HG03103 (cell line): ENCODE measurements at regions not wholly inside any gene's neighbourhood (a gene's known extent, or its start where the extent isn't known, plus 50 kb on each side); places are given as distances from the start of the nearest gene placed in this dataset.
"Not testable (repeated sequence)": the region's sequence is repeated elsewhere in the genome, so short reads cannot be mapped to it uniquely, and the experiment has no call there.

Experiments
- ATAC-seq: cut with Tn5 transposase; IDR thresholded peaks from one replicate; pipeline ENCODE4 v1.9.1; 2021; ENCODE audit warnings: low read depth; ENCODE audit not compliant: unreplicated experiment

DNA sequence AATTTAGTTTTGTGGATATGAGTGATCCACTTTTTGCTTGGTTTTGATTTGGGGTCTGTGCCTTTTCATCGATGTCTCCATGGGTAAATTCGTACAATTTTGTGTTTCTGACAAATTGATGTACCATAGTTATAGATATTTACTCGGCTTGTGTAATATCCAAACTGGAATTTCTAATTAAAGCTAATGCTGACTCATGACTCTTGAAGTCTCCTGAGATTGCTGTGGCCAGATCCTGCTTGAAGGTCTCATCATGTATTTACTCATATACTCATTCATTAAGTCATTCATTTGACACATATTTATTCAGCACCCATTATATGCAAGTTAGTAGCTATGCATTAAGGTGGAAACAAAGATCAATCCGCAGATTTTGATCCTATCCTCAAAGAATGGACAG lies 423.2 kb downstream of the RWDD3 start:
- no peak for ATAC-seq

DNA sequence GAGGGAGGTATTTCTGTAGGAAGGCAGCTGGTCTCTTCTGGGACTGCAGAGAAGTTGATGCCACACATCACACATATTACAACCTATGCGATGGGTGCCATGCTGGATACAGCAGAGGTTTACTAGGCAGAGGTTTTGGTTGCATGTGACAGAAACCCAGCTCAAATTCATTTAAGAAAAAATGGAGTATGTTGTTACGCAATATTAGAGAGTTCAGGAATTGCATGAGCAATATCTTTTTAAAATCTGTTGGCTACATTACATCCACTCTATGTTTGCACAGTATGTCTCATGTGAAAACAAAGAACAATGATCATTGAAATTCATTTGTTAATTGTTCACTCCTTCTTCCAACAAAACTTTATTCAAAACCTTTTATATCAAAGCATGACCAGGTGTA lies 425.2 kb downstream of the RWDD3 start:
- ATAC-seq = no peak

DNA sequence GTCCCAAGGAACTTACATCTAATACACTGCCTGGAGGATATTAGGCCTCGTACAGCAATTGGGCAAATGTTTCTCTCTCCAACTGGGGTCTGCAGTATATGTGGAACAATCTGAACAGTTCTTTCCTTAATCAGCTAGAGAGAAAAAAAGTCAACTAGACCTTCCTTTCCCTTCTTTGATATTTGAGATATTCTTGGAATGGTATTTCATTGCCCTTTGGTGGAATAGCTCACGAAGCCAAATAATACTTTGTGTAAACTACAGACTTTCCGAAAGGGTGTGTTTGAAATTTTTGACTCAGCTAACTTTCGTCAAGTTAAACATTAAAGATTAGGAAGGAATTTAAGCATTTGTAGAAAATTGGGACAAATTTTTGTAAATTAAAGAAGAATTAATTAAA lies 425.6 kb downstream of the RWDD3 start:
- no peak for ATAC-seq

DNA sequence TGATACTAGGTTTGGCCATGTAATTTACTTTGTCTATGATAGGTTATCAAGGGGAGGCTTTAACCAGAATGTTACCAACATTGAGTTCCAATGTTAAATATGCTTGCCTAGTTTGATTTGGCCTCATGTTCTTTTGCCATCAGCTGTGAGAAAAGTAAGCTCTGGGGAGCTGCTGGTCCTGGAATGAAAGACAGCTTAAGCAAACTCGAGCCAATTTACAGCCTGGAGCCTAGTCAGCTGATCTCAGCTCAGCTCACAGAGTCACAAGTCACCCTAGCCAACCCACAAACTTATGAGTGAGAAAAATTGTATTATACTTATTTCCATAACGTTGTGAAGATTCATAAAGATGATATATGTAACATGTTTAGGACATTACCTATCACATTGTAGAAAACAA lies 426.7 kb downstream of the RWDD3 start:
- ATAC-seq = no peak

DNA sequence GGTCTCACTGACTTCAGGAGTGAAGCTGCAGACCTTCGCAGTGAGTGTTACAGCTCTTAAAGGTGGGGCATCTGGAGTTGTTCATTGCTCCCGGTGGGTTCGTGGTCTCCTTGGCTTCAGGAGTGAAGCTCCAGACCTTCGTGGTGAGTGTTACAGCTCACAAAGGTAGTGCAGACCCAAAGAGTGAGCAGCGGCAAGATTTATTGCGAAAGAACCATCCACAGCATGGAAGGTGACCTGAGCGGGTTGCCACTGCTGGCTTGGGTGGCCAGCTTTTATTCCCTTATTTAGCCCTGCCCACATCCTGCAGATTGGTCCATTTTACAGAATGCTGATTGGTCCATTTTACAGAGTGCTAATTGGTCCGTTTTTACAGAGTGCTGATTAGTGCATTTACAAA lies 429.5 kb downstream of the RWDD3 start:
- ATAC-seq = not testable (repeated sequence)

DNA sequence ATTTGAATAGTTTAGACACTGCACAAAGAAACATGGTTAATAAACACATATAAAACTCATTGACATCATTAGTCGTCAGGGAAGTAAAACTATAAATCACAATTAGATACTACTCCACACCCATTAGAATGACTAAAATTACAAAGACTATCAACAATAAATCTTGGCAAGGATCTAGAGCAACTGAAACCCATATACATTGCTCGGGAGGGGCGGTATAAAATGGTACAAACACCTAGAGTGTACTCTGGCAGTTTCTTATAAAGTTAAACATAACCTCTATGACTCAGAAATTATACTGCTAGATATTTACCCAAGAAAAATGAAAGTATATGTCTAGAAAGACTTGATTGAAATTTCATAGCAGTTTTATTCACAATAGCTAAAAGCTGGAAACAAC lies 434.2 kb downstream of the RWDD3 start:
- ATAC-seq = no peak

DNA sequence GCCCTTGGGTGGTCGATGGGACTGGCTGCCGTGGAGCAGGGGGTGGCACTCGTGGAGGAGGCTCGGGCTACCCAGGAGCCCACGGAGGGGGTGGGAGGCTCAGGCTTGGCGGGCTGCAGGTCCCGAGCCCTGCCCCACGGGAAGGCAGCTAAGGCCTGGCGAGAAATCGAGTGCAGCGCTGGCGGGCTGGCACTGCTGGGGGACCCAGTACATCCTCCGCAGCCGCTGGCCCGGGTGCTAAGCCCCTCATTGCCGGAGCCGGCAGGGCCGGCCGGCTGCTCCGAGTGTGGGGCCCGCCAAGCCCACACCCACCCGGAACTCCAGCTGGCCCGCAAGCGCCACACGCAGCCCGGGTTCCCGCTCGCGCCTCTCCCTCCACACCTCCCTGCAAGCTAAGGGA lies 435.6 kb downstream of the RWDD3 start:
- not testable (repeated sequence) for ATAC-seq

DNA sequence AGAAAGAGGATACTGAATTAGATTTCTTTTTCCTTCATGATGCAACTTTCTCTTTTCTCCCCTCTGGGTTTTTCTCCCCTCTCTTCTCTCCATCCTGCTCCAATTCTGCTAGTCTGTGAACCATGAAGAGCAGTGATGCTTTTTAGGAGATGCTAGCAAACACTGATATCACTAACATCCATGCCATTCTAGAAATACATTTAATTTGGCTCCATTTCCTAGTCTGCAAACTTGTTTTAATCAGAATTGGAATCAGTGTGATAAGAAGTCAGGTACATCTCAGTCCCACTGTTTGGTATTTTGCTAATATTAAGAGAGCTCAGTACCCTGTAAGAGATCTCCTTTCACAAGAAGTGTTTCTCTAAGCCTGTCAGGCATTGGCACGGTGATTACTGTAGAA lies 437.1 kb downstream of the RWDD3 start:
- ATAC-seq = no peak

DNA sequence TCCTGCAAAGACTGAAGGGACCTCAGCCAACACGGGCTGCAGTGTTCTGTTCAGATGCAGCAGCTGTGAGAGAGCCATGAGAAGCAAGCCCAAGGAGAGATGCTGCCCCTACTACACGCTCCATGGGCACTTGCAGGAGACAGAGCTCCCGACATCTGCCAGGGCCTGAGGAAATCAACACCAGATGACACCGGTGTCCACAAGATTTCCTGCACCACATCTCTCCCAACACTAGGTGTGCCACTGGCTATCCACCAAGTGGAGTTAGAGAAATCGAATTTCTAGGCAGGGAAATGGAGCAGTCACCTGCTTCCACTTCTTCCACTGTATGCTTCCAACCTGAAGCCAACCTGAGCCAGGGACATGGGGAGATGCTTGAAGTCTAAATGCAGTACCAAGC lies 445.3 kb downstream of the RWDD3 start:
- no peak for ATAC-seq

DNA sequence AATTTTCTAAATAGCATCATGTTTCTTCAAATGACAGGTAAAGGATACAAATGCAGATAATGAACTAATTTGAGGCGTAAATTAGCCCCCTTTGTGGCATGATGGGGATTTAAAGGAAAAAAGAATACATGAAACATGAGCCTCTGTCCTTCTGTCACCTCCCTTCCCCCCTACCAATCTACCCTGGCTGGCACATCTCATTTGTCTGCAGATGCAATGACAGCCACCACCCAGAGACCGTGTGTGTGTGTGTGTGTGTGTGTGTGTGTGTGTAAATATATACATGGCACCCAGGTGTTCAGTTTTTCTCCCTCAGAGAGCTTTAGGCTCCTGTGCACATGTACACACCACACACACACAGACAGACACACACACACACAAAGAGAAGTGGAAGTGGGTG lies 451.1 kb downstream of the RWDD3 start:
- ATAC-seq = no peak

DNA sequence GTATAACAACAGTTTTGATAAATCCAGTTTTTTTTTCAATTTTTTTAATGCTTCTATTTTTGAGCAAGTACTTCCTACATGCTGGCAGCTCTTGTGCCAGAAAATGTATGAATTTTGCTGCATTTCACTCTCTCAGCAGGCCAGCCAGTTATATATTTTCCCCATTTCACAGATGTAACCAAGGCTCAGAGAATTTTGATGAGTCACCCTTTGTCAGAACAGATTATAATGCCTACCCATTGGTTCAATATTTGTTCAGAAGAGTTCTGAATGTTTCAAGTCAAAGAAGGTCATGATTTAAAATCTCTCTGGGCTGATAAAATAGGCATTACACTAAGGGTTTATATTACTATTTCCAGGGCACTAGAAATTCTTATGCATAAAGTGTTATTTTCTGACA lies 452.2 kb downstream of the RWDD3 start:
- no peak for ATAC-seq

DNA sequence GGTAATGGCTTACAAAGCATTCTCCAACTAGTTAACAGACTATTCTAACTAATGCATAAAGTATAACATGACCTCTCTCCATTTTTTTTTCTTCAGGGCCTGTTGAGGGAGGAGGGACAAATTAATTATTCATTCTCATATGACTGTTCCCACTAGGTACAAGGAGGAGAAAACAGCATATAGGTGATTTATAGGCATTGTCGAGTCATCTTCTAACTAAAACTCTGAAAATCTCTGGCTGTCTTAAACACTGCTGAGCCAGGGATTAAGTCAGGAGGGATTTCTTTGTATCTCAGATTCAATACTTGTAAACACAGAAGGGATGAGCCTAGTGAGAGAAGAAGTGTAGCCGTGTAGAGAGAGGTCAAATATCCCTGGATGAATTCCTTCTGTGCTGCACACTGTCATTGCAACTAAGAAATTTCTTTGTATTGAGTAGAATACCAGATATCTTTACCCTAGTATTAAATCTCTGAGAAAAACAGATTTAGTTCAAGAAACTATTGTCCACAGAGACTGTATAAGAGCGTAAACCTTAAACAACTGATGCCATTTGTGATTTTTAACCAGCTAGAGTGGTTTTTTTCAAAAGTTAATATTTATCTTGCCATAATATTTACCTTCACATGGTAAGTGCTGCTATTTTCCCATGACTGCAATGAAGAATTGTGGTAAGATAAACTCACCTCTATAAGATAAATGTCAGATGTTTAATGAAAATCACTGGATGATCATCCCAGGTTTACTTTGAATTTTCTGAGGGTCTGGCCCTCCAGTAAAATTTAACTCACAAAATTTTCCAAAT lies 465.3 kb downstream of the RWDD3 start:
- no peak for ATAC-seq

DNA sequence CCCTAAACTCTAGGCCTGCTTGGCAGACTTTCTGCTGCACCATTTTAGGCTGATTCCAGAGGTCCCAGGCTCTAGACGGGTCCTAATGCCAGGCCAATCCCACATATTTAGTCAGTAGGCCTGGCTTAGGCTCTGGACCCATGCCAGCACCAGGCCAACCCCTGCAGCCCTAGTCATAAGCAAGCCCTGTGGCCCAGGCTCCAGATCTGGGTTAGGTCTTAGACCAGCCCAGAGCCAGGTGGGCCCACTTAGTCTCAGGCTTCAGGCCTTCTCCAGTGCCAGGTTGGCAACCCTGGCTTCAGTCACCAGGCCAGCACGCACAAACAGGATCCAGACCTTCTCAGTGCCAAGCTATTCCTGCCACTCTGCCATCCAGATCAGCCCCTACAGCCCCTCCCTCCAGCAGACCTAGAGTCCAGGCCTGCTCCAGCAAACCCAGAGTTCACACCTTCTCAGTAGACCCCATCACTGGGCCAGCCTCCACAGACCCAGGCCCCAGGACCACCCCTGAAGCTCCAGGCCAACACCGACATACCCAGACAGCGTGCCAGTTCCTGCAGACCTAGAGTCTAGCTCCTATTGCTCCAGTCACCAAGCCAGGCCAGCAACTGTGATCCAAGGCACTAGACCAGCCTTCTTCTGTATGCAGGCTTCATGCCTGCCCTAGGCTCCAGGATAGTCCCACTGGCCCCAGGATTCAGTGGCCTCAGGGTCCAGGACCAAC lies 467.6 kb downstream of the RWDD3 start:
- no peak for ATAC-seq

DNA sequence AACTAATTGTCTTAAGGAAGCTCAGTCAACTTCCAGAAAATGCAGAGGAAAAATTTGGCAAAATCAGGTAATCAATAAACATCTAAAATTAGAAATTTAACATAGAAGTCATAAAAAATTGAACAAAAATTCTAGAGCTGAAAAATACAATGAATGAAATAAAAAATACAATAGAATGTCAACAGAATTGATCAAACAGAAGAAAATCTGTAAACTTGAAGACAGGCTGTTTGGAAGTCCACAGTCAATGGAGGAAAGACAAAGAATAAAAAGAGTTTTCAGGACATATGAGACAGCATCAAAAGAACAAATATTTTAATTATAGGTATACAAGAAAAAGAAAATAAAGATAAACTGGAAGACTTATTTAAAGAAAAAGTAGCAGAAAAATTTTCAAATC lies 469.0 kb downstream of the RWDD3 start:
- ATAC-seq = no peak

DNA sequence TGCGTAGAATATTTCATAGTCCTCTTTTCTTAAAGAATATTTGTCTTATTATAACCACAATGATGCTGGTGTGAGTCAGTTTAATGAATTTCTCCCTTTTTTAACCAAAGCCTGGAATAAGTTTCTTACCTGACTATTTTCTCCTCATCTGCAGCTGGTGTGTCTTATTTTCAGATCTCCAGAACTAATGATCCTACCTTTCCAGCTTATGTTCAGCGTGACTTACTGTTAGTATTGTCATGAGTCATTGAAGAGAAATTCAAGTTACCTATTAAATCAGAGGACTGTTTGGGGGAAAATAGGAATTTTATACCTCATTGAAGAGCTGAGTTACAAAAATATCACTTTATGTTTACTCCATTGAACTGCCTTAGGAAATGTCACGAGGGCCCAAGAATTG lies 482.1 kb downstream of the RWDD3 start:
- no peak for ATAC-seq

DNA sequence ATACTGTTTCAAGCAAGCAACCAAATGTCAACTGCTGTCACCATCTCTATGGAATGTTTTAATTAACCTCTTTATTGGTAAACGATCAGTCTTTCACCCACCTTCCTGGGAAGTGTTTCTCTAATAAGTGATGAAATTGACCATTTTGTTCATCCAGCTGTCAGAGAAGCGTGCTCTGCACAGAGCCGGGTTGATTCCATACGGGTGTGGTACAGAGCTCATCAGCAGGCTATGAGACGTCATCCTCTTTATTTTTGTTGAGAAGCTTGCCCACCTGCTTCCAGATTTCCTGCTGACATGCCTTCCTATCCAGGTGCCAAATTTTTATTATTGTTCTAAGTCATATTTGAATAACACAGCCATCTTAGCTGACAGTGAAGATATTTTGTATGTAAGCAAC lies 482.5 kb downstream of the RWDD3 start:
- ATAC-seq = no peak

DNA sequence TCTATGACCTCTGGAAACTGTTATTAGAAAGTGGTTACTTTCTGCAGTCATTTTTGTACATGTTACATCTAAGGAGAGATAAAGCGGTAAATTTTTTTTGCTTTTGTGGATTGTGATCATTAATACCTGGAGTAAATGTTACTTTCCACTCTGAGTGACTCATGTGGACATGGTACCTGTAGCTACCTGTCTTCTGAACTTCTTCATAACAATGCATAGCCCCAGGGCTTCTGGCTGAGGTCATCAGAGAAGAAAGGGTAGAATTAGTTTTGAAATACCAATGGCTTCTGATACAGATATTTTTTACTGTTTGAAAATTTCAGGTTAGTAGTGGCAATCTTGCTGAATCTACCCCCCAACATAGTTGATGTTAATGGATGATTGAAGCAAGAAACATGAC lies 489.3 kb downstream of the RWDD3 start:
- no peak for ATAC-seq

DNA sequence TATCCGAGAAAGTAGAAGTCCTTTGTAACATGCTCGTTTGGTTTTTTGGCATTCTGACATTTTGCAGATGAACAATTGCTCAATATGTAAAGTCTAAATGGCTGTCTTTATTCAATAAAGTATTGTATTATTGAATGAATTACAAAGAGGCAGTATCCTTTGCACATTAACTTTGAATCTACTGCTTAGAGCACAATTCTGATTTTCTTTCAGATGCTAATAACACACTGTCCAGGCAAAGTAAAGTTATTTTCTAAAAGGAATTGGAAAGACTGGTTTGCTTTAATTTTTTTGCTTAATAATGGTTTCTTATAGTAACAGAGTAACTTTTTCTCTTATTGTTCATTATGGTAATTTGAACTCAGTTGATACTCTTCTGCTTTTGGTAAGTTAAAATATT lies 494.8 kb downstream of the RWDD3 start:
- no peak for ATAC-seq

DNA sequence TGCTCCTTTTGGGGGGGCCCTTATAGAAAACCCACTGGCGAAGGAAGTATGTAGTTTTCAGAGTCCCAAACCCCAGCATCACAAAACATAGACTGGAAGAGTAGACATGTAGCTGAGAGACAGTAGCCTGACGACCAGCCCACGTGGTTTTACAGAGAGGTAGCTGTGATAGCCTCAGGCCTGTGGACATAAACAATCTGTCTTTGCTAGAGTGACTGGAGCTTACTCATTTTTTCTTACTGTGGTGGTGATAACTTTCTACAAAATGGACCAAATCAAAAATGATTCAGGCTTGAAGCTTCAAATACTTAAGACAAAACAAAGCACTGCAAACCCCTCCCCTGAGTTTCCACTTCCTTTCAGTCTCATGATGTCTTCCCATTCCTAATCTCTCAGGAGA lies 497.0 kb downstream of the RWDD3 start:
- no peak for ATAC-seq

DNA sequence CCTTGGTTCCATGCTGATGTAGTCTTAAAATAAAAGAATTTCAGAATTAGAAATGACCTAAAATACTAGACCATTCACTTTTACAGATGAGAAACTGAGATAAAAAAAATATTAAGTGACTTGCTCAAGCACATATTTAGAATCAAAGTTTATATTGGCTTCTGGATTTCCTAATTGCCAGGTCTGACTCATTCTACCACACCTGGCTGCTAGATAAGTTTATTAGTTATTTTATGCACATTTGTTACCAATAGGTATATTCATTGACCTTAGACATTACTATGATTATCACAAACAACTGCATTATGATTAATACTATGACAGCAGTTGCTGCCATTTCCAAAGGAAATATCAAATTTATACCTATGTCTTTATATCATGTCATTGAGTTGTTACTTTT lies 497.5 kb downstream of the RWDD3 start:
- no peak for ATAC-seq

DNA sequence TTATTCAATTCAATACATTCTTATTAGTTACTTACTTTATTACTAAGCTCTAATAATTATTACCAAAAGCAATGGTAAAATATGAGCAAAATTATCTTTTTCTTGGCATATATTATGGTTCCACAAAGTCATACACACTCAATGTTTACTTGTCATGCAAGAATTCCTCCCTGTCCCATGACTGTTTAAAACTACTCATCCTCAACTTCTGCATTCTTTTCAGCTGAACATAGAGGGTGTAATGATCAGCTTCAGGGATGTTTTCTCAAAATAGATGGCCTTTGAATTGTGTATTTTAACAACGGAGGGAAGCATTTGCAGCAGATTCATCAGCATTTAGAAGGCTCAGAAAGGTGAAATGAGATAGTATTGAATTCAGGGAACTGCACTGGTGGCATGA lies 499.0 kb downstream of the RWDD3 start:
- ATAC-seq = no peak

DNA sequence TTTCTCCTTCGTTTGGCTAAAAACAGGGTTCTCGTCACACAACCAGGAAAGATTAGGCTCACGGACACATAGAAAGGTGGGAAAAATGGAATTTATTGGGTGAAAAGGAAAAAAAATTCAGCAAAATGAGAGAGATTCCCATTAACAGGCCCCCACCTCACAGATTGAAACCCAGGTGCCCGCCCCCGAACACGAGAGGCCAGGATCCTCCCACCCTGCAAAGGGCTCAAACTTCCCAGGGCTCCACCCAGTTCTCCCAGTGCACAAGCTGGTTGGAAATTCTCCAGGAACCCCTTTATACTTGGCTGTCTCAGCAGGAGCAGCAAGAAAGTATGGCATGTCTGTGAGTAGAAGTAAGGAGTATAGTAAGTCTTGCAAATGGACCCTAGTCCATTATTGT lies 499.7 kb downstream of the RWDD3 start:
- no peak for ATAC-seq
